ENCODE measurements at regions not wholly inside any gene's neighbourhood (a gene's known extent, or its start where the extent isn't known, plus 50 kb on each side); places are given as distances from the start of the nearest gene placed in this dataset.

GRCh38 chr2:198883604-198884003, 574.1 kb downstream of the SATB2 start:
- WGBS (ENCODE audit: insufficient coverage) = 50% methylated on average over 1 of the region's 2 CpGs
- intact Hi-C loops (cut with micrococcal nuclease) = no loop called here
- Histone ChIP-seq H3K79me2 (ENCODE audit: control insufficient read depth, insufficient read depth, low read length) (no peaks in the 10 kb centered on the region), H3K27me3 (replicated peaks in 1 of 4; ENCODE audit: control extremely low read depth in 1 of 4, control insufficient read depth in 3 of 4, insufficient read depth in 4 of 4, low read length in 3 of 4) (no peaks in the 10 kb centered on the region), H3K9ac (ENCODE audit: low read length) (no peak overlapping the region), H3K9me3 (ENCODE audit: control extremely low read depth in 1 of 3, control insufficient read depth in 2 of 3, insufficient read depth in 1 of 3, low read length in 2 of 3) (no peaks in the 10 kb centered on the region), H3K4me1 (ENCODE audit: control insufficient read depth in 2 of 2, insufficient read depth in 2 of 2, low read length in 2 of 2) (no peaks in the 10 kb centered on the region), H3K36me3 (replicated peaks in 1 of 2; ENCODE audit: control extremely low read depth in 1 of 2, control insufficient read depth in 1 of 2, extremely low read depth in 1 of 2, insufficient read depth in 2 of 2, low read length in 1 of 2) (no peaks in the 10 kb centered on the region), H3K4me2 (replicated peaks; ENCODE audit: low read depth, low read length, poor library complexity, severe bottlenecking) (no peak overlapping the region), H2AFZ (ENCODE audit: insufficient read depth, low read depth, low read length, poor library complexity, severe bottlenecking) (no peak overlapping the region), H3K4me3 (ENCODE audit: control extremely low read depth in 1 of 5, extremely low read depth in 1 of 5, insufficient read depth in 1 of 5, low read depth in 2 of 5, low read length in 4 of 5) (no peak overlapping the region), H4K20me1 (ENCODE audit: control insufficient read depth, insufficient read depth, low read length, poor library complexity, severe bottlenecking) (no peaks in the 10 kb centered on the region), H3K27ac (ENCODE audit: low read length in 2 of 2) (no peak overlapping the region)
- Mint-ChIP-seq H3K9me3 (ENCODE audit: insufficient read depth) (no peaks in the 10 kb centered on the region), H3K27me3 (no peaks in the 10 kb centered on the region), H3K27ac (no peak overlapping the region), H3K4me1 (no peaks in the 10 kb centered on the region), H3K4me3 (no peak overlapping the region)
- no peak for ATAC-seq (ENCODE audit: low read depth)
- POLR2A ChIA-PET = no interaction called here
- TF ChIP-seq CTCF (IDR thresholded peaks at IDR 0.05) (no peak), EZH2 (IDR thresholded peaks at IDR 0.05; ENCODE audit: borderline replicate concordance, insufficient read depth, low read depth, low read length, poor library complexity, severe bottlenecking) (no peak)
- DNase-seq = no peak
- CTCF ChIA-PET = no interaction called here

- H3K4me3 ChIP-seq (ENCODE audit: control extremely low read depth in 1 of 5, extremely low read depth in 1 of 5, insufficient read depth in 1 of 5, low read depth in 2 of 5, low read length in 4 of 5) = no peak overlapping the region
- CTCF ChIA-PET = no interaction called here
- H2AFZ ChIP-seq (ENCODE audit: insufficient read depth, low read depth, low read length, poor library complexity, severe bottlenecking) = no peak overlapping the region
- H3K9me3 ChIP-seq (ENCODE audit: control extremely low read depth in 1 of 3, control insufficient read depth in 2 of 3, insufficient read depth in 1 of 3, low read length in 2 of 3) = no peaks in the 10 kb centered on the region
- H3K4me1 ChIP-seq (ENCODE audit: control insufficient read depth in 2 of 2, insufficient read depth in 2 of 2, low read length in 2 of 2) = no peaks in the 10 kb centered on the region
- H3K9ac ChIP-seq (ENCODE audit: low read length) = no peak overlapping the region
- POLR2A ChIA-PET = no interaction called here
- TF ChIP-seq EZH2 (IDR thresholded peaks at IDR 0.05; ENCODE audit: borderline replicate concordance, insufficient read depth, low read depth, low read length, poor library complexity, severe bottlenecking) = no peak
- no peak for TF ChIP-seq CTCF (IDR thresholded peaks at IDR 0.05)
- Mint-ChIP-seq H3K27ac (no peak overlapping the region), H3K27me3 (no peaks in the 10 kb centered on the region), H3K9me3 (ENCODE audit: insufficient read depth) (no peaks in the 10 kb centered on the region), H3K4me1 (no peaks in the 10 kb centered on the region), H3K4me3 (no peak overlapping the region)
- no peaks in the 10 kb centered on the region for H3K36me3 ChIP-seq (replicated peaks in 1 of 2; ENCODE audit: control extremely low read depth in 1 of 2, control insufficient read depth in 1 of 2, extremely low read depth in 1 of 2, insufficient read depth in 2 of 2, low read length in 1 of 2)
- DNase-seq (no peak), ATAC-seq (ENCODE audit: low read depth) (no peak)
- no peaks in the 10 kb centered on the region for H3K79me2 ChIP-seq (ENCODE audit: control insufficient read depth, insufficient read depth, low read length)
- no peak overlapping the region for H3K4me2 ChIP-seq (replicated peaks; ENCODE audit: low read depth, low read length, poor library complexity, severe bottlenecking)
- H3K27ac ChIP-seq (ENCODE audit: low read length in 2 of 2) = no peak overlapping the region
- no peaks in the 10 kb centered on the region for H3K27me3 ChIP-seq (replicated peaks in 1 of 4; ENCODE audit: control extremely low read depth in 1 of 4, control insufficient read depth in 3 of 4, insufficient read depth in 4 of 4, low read length in 3 of 4)
- H4K20me1 ChIP-seq (ENCODE audit: control insufficient read depth, insufficient read depth, low read length, poor library complexity, severe bottlenecking) = no peaks in the 10 kb centered on the region
- intact Hi-C loops (cut with micrococcal nuclease) = no loop called here
Observed at GRCh38 chr2:198880986-198881385, 576.8 kb downstream of the SATB2 start.
